Transverse colon (tissue), 3 donors: ENCODE measurements at regions not wholly inside any gene's neighbourhood (a gene's known extent, or its start where the extent isn't known, plus 50 kb on each side); places are given as distances from the start of the nearest gene placed in this dataset.

ENCODE experiments used
- EP300 ChIP-seq: sonication (generic); formaldehyde crosslinking; IDR thresholded peaks from one replicate; pipeline ENCODE4 v1.6.1; 2017; ENCODE audit warnings: antibody characterized with exemption, low read depth
- TF ChIP-seq, protein P1 (sequence below), 5 experiments: fragments of 200-600 bp in 3 of 5; fragments of 450-650 bp in 2 of 5; sonication (generic) in 3 of 5; IDR thresholded peaks; 1 replicate in 2 of 5; 2 replicates in 3 of 5; pipeline ENCODE4 v1.5.1; 2016 to 2017; ENCODE audit warnings: antibody characterized with exemption in 5 of 5, inconsistent platforms in 3 of 5, mild to moderate bottlenecking in 2 of 5, moderate library complexity in 1 of 5

DNA sequence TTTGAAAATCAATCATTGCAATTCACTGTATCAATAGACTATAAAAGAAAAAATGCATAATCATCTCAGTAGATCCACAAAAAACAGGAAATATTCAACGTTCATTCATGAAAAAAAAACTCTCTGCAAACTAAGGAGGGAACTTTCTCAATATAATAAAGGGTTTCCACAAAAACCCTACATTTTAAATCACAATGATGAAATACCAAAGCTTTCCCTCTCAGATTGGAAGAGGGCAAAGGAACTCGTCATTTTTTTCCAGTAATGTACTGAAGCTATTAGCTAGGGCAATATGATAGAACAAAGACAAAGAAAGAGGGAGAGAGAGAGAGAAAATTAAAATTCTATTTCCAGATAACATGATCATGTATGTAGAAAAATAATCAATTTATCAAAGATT is 167.1 kb upstream of the RBMS1 start:
- TF ChIP-seq, protein P1, sequence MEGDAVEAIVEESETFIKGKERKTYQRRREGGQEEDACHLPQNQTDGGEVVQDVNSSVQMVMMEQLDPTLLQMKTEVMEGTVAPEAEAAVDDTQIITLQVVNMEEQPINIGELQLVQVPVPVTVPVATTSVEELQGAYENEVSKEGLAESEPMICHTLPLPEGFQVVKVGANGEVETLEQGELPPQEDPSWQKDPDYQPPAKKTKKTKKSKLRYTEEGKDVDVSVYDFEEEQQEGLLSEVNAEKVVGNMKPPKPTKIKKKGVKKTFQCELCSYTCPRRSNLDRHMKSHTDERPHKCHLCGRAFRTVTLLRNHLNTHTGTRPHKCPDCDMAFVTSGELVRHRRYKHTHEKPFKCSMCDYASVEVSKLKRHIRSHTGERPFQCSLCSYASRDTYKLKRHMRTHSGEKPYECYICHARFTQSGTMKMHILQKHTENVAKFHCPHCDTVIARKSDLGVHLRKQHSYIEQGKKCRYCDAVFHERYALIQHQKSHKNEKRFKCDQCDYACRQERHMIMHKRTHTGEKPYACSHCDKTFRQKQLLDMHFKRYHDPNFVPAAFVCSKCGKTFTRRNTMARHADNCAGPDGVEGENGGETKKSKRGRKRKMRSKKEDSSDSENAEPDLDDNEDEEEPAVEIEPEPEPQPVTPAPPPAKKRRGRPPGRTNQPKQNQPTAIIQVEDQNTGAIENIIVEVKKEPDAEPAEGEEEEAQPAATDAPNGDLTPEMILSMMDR (IDR thresholded peaks at IDR 0.05), result no peak
- TF ChIP-seq EP300, result no peak
